8988T (cell line): ENCODE measurements at regions not wholly inside any gene's neighbourhood (a gene's known extent, or its start where the extent isn't known, plus 50 kb on each side); places are given as distances from the start of the nearest gene placed in this dataset.

Source experiments
- DNase-seq: peaks from one replicate; pipeline ENCODE4 v3.0.0; 2011

- no peak for DNase-seq
Measured at GRCh38 chr1:29380532-29380931, 144.2 kb downstream of the PTPRU start.

- DNase-seq, result no peak
Measured at GRCh38 chr1:29379443-29380073, 143.2 kb downstream of the PTPRU start.
